ENCODE measurements at regions not wholly inside any gene's neighbourhood (a gene's known extent, or its start where the extent isn't known, plus 50 kb on each side); places are given as distances from the start of the nearest gene placed in this dataset.

DNA sequence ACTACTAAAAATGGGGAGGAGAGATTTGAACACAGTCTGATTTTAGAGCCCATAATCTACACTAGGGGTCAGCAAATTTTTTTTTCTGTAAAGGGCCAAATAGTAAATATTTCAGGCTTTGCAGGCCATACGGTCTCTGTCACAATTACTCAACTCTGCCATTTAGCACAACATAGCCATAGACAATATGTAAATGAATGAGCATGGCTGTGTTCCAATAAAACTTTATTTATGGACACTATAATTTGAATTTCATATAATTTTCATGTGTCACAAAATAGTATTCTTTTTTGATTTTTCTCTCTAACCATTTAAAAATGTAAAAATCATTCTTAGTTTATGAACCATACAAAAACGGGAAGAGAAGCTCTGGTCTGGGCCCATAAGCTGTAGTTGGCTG is 309.4 kb downstream of the GPD2 start:
- H3K27ac Mint-ChIP-seq: no peak overlapping the region
- TF ChIP-seq NFATC4 (CRISPR knock-in tag; IDR thresholded peaks at IDR 0.05) (no peak), TP53 (CRISPR knock-in tag; IDR thresholded peaks at IDR 0.05) (no peak), FOXJ3 (CRISPR knock-in tag; IDR thresholded peaks at IDR 0.05; ENCODE audit: borderline replicate concordance) (no peak), ETV6 (CRISPR knock-in tag; IDR thresholded peaks at IDR 0.05) (no peak), EMX1 (CRISPR knock-in tag; IDR thresholded peaks at IDR 0.05) (no peak), TEAD4 (CRISPR knock-in tag; IDR thresholded peaks at IDR 0.05) (no peak), NR1H2 (CRISPR knock-in tag; IDR thresholded peaks at IDR 0.05) (no peak), FOXK1 (CRISPR knock-in tag; IDR thresholded peaks at IDR 0.05) (no peak), GTF2I (CRISPR knock-in tag; conservative IDR thresholded peaks at IDR 0.05) (no peak), NR2C2 (CRISPR knock-in tag; IDR thresholded peaks at IDR 0.05) (no peak), NFE2L1 (CRISPR knock-in tag; IDR thresholded peaks at IDR 0.05) (no peak), OVOL2 (CRISPR knock-in tag; IDR thresholded peaks at IDR 0.05; ENCODE audit: borderline replicate concordance) (no peak), ZNF423 (CRISPR knock-in tag; IDR thresholded peaks at IDR 0.05) (no peak)
- TF ChIP-seq, protein P1, sequence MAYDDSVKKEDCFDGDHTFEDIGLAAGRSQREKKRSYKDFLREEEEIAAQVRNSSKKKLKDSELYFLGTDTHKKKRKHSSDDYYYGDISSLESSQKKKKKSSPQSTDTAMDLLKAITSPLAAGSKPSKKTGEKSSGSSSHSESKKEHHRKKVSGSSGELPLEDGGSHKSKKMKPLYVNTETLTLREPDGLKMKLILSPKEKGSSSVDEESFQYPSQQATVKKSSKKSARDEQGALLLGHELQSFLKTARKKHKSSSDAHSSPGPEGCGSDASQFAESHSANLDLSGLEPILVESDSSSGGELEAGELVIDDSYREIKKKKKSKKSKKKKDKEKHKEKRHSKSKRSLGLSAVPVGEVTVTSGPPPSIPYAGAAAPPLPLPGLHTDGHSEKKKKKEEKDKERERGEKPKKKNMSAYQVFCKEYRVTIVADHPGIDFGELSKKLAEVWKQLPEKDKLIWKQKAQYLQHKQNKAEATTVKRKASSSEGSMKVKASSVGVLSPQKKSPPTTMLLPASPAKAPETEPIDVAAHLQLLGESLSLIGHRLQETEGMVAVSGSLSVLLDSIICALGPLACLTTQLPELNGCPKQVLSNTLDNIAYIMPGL (CRISPR knock-in tag; IDR thresholded peaks at IDR 0.05): no peak
- TF ChIP-seq, protein P2, sequence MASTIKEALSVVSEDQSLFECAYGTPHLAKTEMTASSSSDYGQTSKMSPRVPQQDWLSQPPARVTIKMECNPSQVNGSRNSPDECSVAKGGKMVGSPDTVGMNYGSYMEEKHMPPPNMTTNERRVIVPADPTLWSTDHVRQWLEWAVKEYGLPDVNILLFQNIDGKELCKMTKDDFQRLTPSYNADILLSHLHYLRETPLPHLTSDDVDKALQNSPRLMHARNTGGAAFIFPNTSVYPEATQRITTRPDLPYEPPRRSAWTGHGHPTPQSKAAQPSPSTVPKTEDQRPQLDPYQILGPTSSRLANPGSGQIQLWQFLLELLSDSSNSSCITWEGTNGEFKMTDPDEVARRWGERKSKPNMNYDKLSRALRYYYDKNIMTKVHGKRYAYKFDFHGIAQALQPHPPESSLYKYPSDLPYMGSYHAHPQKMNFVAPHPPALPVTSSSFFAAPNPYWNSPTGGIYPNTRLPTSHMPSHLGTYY (CRISPR knock-in tag; IDR thresholded peaks at IDR 0.05): no peak
- TF ChIP-seq, protein P3, sequence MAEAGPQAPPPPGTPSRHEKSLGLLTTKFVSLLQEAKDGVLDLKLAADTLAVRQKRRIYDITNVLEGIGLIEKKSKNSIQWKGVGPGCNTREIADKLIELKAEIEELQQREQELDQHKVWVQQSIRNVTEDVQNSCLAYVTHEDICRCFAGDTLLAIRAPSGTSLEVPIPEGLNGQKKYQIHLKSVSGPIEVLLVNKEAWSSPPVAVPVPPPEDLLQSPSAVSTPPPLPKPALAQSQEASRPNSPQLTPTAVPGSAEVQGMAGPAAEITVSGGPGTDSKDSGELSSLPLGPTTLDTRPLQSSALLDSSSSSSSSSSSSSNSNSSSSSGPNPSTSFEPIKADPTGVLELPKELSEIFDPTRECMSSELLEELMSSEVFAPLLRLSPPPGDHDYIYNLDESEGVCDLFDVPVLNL (CRISPR knock-in tag; IDR thresholded peaks at IDR 0.05; ENCODE audit: borderline replicate concordance, low read depth): no peak
- TF ChIP-seq, protein P4, sequence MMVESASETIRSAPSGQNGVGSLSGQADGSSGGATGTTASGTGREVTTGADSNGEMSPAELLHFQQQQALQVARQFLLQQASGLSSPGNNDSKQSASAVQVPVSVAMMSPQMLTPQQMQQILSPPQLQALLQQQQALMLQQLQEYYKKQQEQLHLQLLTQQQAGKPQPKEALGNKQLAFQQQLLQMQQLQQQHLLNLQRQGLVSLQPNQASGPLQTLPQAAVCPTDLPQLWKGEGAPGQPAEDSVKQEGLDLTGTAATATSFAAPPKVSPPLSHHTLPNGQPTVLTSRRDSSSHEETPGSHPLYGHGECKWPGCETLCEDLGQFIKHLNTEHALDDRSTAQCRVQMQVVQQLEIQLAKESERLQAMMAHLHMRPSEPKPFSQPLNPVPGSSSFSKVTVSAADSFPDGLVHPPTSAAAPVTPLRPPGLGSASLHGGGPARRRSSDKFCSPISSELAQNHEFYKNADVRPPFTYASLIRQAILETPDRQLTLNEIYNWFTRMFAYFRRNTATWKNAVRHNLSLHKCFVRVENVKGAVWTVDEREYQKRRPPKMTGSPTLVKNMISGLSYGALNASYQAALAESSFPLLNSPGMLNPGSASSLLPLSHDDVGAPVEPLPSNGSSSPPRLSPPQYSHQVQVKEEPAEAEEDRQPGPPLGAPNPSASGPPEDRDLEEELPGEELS (CRISPR knock-in tag; IDR thresholded peaks at IDR 0.05): no peak
- TF ChIP-seq, protein P5, sequence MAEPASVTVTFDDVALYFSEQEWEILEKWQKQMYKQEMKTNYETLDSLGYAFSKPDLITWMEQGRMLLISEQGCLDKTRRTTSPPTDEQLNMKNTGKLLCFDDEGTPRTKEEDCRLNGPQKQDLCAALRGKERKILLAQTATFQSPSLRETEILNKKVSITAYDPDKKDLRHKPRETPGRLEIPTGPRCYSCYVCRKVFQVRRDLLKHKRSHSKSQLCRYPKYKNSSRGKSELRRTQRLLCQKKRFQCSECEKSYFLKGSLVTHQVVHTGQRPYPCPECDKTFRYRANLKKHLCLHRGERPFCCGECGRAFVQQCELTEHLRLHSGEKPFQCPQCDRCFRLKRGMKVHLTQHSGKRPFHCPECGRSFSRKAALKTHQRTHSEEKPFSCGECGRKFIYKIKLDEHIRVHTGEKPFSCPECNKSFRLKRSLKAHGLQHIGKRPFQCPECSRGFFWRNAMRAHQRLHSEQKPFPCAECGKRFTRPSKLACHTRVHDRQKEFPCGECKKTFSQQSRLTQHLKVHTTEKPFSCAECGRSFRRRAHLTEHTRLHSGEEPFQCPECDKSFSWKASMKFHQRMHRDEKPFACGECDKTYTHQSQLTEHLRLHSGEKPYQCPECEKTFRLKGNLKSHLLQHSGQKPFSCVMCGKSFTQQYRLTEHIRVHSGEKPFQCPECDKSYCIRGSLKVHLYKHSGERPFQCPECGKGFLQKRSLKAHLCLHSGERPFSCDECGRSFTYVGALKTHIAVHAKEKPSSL (CRISPR knock-in tag; conservative IDR thresholded peaks at IDR 0.05): no peak
- TF ChIP-seq, protein P6, sequence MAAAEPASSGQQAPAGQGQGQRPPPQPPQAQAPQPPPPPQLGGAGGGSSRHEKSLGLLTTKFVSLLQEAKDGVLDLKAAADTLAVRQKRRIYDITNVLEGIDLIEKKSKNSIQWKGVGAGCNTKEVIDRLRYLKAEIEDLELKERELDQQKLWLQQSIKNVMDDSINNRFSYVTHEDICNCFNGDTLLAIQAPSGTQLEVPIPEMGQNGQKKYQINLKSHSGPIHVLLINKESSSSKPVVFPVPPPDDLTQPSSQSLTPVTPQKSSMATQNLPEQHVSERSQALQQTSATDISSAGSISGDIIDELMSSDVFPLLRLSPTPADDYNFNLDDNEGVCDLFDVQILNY (CRISPR knock-in tag; IDR thresholded peaks at IDR 0.05): no peak
- TF ChIP-seq, protein P7, sequence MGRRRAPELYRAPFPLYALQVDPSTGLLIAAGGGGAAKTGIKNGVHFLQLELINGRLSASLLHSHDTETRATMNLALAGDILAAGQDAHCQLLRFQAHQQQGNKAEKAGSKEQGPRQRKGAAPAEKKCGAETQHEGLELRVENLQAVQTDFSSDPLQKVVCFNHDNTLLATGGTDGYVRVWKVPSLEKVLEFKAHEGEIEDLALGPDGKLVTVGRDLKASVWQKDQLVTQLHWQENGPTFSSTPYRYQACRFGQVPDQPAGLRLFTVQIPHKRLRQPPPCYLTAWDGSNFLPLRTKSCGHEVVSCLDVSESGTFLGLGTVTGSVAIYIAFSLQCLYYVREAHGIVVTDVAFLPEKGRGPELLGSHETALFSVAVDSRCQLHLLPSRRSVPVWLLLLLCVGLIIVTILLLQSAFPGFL (CRISPR knock-in tag; IDR thresholded peaks at IDR 0.05; ENCODE audit: borderline replicate concordance): no peak

More for the DNA sequence above, 309.4 kb downstream of the GPD2 start:
- H3K4me1 Mint-ChIP-seq: peaks cover 29% of the 10 kb centered on the region
- DNase-seq (ENCODE audit: low spot score): no peak
- H3K9me3 Mint-ChIP-seq: no peaks in the 10 kb centered on the region
- H3K4me3 Mint-ChIP-seq: no peak overlapping the region
- no peaks in the 10 kb centered on the region for H3K27me3 Mint-ChIP-seq (ENCODE audit: low read depth)
- ChIA-PET POLR2A (no interaction called here), CTCF (no interaction called here)
- H3K36me3 Mint-ChIP-seq: no peaks in the 10 kb centered on the region
- no peak for ATAC-seq
